Stimulated activated naive CD8-positive, alpha-beta T cell treated with anti-CD3 and anti-CD28 coated beads, Interleukin-15, Interleukin-2, amounts not matched to agents 100 U/mL and 50 U/mL, for 24 hours (primary cell): ENCODE measurements at regions not wholly inside any gene's neighbourhood (a gene's known extent, or its start where the extent isn't known, plus 50 kb on each side); places are given as distances from the start of the nearest gene placed in this dataset.
"Not testable (repeated sequence)": the region's sequence is repeated elsewhere in the genome, so short reads cannot be mapped to it uniquely, and the experiment has no call there.

ENCODE experiments used
- ATAC-seq: fragments of 150-1000 bp; cut with Tn5 transposase; one replicate; pipeline ENCODE4 v1.10.0; 2021
- DNase-seq: peaks from one replicate; pipeline ENCODE4 v3.0.0; 2021

DNA sequence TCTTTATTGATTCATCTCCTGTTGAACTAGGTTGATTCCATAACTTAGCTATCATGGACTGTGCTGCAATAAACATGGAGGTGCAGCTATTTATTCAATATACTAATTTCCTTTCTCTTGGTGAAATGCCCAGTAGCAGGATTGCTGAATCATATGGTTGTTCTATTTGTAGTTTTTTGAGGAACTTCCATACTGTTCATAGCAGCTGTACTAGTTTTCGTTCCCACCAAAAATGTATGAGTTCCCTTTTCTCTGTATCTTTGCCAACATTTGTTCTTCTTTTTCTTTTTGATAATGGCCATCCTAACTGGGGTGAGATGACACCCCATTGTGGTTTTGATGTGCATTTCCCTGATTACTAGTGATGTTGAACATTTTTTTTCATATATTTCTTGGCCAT lies 87.2 kb upstream of the NAV2 start:
- ATAC-seq = no peak
- no peak for DNase-seq

DNA sequence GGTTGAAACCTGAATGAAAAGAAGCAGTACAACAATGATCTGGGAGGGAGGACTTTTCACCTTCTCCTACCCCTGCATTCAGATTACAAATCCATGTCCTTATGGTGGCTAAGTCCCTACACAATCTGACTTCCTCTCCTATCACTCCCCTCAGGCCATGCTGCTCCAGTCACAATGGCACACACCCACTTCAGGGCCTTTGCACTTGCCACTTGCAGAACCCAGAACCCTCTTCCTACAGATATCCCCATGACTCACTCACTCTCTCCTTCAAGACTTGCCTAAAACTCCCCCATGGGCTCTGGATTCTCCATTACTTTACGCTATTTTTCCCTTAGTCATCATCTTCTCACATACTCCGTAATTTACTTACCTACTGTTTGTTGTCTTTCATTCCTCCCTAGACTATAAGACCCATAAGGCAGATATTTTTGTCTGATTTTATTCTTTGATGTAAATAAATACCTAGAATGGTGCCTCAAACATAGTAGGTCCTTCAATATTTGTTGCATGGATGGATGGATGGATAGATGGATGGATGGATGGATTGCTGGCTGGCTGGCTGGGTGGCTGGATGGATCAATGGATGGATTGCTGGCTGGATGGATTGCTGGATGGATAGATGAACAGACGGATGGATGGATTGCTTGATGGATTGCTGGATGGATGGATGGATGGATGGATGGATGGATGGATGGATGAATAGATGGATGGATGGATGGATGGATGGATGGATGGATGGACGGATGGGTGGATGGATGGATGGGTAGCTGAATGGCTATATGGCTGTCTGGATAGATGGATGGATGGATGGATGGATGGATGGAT lies 94.7 kb upstream of the NAV2 start:
- ATAC-seq (no peak), DNase-seq (no peak)

DNA sequence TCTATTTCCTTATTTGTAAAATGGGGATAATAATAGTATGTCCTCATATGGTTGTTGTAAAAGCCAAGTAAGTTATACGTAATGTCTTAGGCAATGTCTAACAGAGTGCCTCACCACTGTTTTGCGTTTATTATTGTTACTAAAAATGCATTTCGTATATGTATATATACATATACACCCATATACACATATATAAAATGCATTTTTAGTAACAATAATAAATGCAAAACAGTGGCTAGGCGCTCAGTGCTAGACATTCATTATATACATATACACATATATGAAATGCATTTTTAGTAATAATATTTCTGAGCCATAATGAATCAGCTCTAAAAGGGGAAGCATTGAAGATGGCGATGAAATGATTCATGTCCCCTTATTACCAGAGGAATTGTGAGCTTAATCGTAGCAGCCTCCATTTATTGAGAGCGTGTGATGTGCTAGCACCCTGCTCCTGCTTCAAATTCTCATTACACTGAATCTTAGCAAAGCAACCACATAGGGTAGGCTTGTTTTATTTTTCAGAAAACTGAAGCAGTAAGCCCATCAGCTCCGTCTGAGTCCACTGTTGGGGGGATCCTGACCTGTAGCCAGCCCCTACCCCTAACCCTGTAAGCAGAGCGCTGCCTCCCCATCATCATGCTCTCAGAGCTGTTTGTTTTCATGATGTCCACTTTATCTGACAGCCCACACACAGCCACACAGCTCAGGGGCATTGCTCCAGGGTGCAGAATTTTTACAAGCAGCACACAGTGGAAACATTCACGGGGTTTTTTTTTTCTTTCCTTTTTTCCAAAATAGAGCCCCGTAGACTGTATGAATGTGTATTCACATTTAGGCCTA lies 97.1 kb upstream of the NAV2 start:
- DNase-seq = no peak
- ATAC-seq = no peak

DNA sequence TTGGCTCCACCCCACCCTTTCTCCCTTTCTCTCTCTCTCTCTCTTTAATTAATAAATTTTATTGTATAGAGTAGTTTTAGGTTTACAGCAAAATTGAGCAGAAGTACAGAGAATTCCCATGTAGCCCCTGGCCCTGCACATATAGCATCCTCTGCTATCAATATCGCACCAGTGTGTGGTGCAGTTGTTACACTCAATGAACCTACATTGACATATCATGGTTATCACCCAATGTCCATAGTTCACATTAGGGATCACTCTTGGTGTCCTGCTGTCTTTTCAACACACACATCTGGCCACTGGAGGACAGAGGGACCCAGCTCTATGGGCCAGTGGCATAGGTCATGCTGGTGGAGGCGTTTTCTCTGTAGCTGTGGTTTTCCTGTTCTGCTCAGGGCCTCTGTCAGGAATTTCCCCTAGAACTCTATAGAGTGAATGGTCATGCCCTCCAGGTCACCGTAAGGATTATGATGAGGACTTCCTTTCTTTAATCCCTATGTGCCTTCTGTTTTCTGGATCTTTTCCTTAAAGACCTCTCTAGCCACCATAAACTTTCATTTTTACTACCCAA lies 98.2 kb upstream of the NAV2 start:
- DNase-seq (no peak), ATAC-seq (no peak)

DNA sequence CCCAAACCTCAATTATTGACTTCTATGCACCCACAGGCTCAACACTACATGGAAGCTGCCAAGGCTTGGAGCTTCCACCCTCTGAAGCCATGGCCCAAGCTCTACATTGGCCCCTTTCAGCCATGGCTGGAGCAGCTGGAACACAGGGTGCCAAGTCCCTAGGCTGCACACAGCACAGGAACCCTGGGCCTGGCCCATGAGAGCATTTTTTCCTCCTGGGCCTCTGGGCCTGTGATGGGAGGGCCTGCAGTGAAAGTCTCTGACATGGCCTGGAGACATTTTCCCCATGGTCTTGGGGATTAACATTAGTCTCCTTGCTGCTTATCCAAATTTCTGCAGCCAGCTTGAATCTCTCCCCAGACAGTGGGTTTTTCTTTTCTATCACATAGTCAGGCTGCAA lies 100.6 kb upstream of the NAV2 start:
- not testable (repeated sequence) for DNase-seq, ATAC-seq

DNA sequence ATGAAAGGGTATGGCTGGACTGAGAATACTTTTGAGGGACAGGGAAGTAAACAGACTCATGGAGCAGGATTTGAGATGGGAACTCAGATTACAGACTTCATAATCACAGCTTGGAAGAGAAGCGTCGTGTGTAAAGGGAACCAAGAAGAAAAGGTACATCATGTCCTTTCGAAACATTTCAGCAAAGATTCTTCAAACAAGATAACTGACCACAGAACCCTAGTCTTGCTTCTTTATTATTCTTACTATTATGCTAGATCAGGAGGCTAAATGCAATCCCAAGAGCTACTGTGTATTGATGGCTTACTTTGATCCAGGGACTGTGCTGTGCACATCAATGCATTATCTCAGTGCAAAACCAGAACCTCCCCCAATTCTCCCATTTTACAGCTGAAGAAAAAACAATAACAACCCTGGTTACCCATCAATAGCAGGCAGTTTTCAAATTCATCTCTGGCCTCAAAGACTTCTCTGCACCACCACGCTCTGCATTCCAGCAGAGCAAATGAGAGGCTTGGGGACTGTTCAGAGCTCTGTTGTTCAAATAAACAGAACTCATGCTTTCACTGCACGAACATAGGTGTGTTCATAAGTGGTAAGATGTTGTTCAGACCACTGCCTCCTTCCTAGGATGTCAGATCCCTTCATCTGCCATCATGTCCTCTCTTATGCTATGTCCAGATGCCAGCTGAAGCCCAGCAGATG lies 104.8 kb upstream of the NAV2 start:
- DNase-seq (no peak), ATAC-seq (no peak)

DNA sequence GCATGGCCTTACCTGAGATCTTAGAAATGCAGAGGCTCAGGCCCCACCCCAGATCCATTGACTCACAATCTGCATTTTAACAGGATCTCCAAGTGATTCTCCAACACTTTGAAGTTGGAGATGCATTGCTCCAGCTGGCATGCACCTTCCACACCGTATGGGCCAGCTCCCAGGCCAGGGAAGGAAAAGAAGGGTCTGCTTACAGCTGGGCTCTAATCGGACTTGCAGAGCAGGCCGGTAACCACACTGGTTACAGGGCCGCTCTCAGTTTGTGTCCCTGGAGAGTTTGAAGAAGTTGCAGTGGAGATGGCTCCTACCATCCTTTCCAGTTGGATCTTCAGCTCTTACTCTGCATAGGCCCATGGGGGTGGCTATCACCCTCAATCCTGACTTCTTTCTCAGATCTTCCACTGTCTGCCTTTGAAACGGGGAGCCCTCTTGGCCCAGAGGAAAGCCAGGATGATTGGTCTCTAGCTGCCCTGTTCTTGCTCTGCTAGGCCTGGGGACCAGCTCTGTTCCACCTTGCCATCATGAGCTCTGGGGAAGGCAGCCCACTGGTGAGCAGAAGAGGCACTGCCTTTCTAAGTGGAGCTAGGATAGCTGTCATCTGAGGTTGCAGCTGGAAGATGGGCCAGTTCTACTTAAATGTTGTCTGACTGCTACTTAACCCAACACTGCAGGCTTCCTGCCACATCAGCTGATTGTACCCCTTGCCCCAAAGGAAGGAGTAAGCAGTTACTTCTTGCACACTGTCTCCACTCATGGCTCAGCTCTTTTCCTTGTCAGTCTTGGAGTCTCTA lies 105.6 kb upstream of the NAV2 start:
- no peak for DNase-seq

DNA sequence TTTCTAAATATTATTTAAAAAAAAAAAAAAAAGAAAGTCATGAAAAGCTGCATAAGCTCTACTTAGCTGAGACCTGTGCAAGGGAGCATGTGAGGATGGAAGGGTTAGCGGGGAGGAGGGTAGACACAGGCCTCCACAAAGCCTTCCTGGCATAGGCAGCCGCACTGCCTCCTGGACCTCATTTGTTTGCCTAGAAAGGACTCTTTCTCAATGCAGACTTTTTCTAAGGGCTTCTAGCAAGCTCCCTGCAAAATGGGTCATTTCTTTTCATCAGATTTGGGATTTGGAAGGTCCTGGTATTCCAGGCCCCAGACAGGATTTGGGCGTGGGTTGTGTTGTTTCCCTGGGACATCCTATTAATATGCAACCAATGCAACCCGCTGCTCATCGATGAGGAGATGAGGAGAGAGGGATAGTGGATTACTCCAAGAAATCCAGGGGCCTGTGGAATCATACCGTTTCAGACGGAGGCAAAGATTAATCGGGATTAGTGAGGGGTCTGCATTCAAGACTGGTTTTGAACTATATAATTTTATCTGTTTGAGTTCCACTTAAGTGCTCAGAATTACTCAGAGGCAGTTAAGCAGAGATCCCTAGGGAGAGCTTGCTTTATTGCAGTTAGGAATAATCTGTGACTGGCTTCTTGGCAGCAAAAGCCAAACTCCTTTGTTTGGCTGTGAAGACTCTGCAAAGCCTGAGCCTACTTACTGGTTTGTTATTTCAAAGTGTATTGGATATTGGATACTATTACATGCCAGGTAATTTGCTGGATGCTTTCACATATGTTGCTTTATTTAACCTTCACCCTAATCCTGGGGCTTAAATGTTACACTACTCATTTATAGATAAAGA lies 106.9 kb upstream of the NAV2 start:
- DNase-seq = no peak
- no peak for ATAC-seq

More for the DNA sequence above, 105.6 kb upstream of the NAV2 start:
- no peak for ATAC-seq

DNA sequence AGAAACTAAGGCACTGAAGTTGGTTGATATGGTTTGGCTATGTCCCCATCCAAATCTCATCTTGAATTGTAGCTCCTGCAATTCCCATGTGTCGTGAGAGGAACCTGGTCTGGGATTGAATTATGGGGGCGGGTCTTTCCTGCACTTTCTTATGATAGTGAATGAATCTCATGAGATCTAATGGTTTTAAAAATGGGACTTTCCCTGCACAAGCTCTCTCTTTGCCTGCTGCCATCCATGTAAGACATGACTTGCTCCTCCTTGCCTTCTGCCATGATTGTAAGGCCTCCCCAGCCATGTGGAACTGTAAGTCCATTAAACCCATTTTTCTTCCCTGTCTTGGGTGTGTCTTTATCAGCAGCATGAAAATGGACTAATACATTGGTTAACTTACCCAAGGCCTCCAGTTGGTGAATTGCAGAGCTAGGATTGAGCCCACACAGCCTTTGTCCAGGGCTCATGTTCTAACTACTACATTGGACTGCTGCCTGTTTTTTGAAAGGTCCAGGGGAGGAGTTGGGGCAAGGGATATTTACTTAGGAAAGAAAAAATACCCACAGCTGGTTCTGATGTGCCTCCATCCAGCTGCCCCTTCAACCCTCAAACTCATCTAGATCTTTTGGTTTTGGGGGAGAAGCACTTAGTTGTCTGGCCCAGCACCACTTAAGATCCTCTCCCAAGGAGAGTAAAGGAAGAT lies 107.8 kb upstream of the NAV2 start:
- no peak for ATAC-seq

DNA sequence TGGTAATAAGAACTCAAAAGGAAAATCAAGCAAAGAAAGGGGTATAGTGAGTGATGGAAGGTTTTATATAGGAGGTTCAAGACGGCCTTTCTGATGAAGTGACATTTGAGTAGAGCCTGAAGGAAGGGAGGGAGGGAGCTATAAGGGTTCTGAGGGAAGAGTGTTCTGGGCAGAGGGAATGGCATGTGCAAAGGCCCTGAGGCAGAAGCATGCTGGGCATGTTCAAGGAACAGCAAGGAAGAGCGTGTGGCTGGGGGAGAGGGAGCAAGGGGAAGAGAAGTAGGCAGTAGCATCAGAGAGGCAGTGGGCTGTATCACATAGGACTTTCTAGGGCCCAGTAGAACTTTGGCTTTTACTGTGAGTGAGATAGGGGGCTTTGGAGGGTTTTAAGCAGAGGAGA lies 108.9 kb upstream of the NAV2 start:
- ATAC-seq (no peak), DNase-seq (no peak)

More for the DNA sequence above, 107.8 kb upstream of the NAV2 start:
- DNase-seq = no peak

DNA sequence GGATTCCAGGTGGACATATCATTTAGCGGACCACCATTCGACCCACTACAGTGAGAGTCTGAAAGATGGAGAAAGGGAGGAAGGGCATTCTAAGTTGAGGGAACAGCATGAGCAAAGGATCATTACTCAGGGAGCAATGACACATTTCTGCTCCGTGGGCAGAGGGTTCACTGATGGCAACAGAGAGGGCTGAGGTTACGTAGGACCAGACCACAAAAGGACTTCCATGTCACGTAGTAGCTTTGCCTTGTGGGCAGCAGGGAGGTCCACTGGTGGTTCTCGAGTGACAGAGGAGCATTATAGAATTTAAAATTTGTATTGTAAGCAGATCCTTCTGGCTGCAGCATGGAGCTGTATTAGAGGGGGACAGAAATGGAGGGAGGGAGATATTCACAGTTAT lies 109.7 kb upstream of the NAV2 start:
- no peak for DNase-seq
- ATAC-seq = no peak

DNA sequence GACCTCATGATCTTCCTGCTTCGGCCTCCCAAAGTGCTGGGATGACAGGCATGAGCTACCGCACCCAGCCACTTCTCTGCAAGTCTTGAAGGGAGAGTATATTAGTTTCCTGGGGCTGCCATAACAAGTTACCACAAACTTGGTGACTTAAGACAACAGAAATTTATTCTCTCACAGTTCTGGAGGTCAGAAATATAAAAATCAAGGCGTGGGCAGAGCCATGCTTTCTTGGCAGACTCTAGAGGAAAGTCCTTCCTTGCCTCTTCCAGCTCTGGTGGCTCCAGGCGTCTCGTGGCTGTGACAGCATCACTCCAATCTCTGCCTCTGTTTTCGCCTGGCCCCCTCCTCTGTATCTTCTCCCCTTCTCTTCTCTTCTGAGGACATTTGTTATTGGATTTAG lies 110.2 kb upstream of the NAV2 start:
- DNase-seq = no peak

DNA sequence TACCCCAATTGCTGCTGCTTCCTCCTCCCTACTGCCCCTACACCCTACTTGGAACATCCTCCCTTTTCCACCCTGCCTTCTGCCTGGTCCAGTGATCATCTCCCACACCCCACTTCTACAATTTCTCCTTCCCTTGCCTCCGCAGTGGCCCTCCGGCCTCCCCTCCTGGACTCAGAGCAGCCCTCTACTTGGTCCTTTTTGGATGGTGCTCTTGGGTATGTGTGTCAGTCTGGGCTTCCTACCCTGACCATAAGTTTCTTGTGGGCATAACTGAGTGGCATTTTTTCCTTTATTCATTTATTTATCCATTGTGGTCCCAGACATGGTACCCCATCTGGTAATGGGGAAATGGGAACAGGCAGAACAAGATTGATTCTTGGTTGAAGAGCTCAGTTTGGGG lies 111.4 kb upstream of the NAV2 start:
- no peak for DNase-seq
- ATAC-seq = no peak

More for the DNA sequence above, 110.2 kb upstream of the NAV2 start:
- no peak for ATAC-seq

DNA sequence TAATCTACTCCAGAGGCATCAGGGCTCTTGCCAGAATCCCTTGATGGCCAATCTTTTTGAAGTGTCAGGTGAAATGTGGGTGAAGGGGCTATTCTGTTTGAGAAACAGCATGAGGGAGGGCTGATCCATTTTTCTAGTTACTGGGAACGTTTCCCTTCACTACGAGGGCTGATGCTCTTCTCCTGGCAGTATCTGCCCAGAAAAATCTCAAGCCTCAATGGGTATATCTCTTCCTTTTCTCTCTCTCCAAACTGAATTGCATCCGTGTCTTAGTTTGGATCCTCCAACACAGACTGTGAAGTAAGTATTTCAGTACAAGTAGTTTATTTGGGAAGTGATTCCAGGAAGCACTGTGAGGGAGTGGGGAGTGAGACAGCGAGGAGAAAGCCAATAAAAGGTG lies 113.0 kb upstream of the NAV2 start:
- ATAC-seq (no peak), DNase-seq (no peak)

DNA sequence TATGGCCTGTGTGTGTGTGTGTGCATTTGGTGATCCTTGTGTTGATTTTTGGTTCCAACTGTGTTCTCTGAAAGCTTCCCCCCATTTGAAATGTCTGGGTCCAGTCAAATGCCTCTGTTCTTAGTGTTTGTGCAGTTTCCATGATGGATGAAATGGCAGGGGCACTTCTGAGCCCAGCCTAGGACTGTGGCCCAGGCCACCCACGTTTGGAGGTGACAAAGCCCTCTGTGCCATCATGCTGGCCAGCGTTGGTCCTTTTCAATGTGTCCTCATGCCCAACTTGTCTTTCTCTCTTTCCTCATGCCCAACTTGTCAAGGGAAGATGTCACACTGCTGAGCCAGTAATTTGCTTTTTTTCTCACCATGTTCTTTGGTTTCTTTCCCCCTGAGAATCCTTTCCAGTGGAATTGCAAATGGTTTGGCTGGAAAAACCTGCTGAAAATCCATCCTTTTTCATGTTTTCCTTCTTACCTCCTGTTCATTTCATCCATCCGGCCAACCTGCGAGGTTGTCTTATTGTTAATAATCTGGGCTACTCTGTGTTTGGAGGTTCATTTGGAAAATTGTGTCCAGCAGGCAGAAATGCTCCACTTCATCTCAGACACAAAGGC lies 113.7 kb upstream of the NAV2 start:
- no peak for ATAC-seq
- DNase-seq = no peak

DNA sequence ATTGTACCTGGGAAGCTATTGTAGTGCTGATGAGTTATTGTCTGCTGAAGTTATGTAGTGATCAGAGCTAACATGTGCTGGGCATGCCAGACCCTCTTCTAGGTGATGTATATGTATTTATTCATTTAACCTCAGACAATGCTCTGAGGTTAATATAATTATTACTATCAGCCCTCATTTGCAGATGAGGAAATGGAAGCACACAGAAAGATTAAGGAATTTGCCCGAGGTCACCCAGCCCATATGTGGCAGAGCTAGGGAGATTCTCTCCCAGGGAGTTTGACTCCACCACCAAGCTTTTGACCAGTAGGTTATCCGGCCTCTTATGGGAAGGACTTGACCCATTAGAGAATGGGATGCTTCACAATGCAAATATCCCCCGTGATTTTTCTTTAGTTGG lies 114.2 kb upstream of the NAV2 start:
- DNase-seq = no peak
- ATAC-seq = no peak

DNA sequence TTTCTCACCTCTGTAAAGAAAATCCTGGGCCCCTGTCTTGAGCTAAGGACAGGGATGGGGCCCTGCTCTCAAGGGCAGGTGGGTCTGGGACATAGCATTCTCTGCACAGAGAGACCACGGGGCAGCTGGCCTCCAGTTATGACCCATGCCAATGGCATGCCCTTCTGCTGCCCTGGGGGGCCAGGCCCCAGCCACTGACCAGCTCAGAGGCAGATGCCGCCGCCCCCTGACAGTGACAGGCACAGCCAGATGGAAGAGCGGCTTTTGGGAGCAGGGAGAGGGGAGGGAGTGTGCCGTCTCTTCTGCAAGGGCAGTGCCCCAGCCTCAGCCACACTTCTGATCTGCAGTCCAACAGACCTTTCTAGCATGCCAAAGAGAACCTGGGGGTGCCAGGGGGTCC lies 114.8 kb upstream of the NAV2 start:
- no peak for ATAC-seq
- DNase-seq = no peak

DNA sequence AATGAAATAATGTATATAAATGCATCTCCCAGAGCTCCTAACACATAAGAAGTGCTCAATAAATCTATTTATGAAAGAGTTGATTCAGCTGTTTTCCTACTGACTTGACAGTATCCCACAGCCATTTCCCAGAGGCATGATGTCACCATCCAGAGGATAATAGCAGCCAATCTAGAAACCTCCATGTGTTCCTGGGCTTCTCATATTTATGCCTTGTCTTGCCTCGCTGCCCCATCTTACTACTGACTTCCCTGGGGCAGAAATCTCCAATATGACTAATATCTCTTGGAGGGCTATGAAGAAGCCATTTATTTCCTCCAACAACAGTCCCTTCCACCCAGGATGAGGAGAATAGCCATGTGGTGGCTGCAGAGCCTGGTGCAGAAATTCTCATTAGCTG lies 115.4 kb upstream of the NAV2 start:
- DNase-seq (no peak), ATAC-seq (no peak)
